GF-D8 (cell line): ENCODE measurements at regions not wholly inside any gene's neighbourhood (a gene's known extent, or its start where the extent isn't known, plus 50 kb on each side); places are given as distances from the start of the nearest gene placed in this dataset.
"Not testable (repeated sequence)": the region's sequence is repeated elsewhere in the genome, so short reads cannot be mapped to it uniquely, and the experiment has no call there.

Experiments used
- DNase-seq: peaks from one replicate; lab custom pipeline; 2025; lab: John Stamatoyannopoulos, UW

GRCh38 chr5:97480313-97480712, 297.3 kb upstream of the RIOK2 start:
- DNase-seq = no peak

DNA sequence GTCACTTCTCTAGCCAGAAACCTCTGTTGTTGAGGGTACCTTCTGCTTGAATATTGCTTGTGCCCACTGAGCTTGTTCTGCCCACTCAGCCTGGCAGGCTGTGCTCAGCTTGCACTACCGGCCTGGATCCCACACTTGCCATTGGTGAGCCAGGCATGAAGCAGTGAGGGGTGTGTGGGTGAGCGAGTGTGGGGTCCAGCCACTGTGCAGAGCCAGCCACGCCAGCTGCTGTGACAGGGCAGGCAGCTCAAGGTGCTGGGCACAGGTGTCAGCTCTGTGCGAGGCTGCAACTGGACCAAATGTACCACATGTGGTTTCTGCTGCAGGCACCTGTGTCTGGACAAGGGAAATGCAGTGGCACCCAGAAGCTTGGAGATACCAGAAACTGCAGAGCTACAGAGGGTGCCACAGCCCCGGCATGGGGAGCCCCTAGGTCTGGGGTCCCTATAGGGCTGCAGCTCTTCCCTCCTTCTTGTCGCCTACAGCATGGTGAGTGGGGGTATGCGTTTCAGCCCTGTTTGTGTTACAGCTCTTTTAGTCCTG, 305.1 kb upstream of the RIOK2 start:
- DNase-seq = no peak

DNA sequence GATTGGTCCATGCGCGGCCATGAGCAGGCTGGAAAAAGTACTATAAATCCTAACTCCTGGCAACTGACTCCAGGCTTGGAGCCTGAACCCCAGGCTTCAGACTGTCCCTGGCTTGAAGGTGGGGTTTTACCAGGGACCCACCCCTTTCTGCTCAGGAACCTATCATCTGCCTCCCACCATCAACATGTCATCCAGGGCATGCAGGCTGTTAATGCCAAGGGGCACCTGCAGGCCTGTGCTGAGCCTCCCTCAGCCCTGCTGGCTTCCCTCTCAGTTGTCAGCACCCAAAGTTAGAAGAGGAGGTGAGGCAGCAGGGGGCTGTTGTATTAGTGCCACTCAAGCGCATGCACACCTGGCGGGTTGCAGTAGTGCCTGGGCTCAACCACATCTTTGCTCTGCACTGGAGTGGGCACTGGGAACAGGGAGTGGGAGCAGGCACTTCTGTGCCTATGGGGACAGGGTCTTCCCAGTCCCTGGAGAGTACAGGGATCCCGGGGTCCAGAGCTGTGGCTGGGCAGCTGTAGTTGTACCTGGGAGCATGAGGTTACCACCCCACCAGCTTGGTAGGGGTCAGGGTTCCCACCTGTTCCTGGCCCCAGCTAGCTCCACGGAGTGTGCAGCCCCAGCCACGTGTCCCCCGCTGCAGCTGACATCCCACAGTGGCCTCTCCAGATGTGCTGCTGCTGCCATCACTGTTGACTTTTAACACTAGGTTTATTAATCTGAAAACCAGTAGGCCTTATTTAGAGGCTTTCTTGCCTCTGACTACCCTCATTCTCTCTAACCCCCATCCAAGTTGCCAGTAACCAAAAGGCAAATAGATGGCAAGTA, 306.2 kb upstream of the RIOK2 start:
- DNase-seq = no peak

GRCh38 chr5:97494465-97494864, 311.4 kb upstream of the RIOK2 start:
- no peak for DNase-seq

GRCh38 chr5:97495301-97495700, 312.3 kb upstream of the RIOK2 start:
- no peak for DNase-seq

GRCh38 chr5:97496037-97496436, 313.0 kb upstream of the RIOK2 start:
- DNase-seq = no peak

DNA sequence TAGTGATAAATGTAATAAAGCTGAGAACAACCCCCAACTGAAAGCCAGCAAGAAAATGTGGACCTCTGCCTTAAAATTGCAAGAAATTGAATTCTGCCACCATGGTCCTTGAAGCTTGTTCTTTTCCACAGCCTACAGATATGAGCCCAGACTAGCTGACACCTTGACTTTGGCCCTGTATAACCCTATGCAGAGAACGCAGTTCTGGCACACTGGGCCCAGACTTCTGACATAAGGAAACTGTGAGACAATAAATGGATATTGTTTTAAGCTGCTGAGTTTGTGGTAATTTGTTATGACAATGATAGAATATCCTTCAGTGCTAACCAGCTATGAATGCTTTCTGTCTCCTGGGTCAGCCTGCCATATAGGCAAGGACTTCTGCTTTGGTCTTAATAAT, 315.6 kb upstream of the RIOK2 start:
- no peak for DNase-seq

DNA sequence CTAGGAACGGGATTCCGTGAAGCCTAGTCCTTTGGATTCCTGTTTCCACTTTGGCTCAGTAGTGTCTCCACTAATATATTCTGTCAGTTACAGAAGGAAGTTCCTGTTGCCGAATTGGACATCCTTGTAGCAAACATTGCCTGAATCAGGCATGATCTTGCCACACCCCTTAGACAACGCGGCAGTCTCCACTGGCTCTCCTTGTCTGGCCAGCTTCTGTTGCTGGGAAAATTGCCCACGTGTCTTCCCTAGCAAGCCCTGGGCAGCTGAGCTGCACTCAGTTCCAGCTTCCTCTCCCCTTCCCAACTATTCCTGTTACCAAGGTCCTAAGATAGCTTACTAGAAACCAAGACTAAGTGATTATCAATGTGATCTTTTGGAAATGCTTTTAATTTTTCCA, 316.6 kb upstream of the RIOK2 start:
- DNase-seq = no peak

GRCh38 chr5:97501286-97501964, 318.4 kb upstream of the RIOK2 start:
- no peak for DNase-seq

GRCh38 chr5:97501965-97502305, 318.9 kb upstream of the RIOK2 start:
- DNase-seq = no peak

DNA sequence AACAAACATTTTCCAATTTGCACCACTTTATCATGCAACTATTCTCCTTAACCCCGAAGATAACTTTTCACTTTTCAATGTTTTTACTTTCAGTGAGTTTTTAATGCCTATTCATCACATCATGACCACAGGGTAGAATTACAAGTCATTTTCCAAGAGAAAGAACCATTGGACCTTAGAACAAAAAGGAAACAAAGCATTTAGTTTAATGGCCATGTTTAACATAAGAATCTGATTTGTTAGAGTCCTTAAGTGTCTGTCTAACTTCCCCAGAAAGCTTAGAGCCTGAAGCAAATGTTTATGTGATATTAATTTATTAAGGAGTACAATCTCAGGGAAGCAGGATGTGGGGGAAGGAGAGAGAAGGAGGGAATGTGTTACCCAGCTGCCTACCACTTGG, 325.8 kb upstream of the RIOK2 start:
- DNase-seq = no peak

DNA sequence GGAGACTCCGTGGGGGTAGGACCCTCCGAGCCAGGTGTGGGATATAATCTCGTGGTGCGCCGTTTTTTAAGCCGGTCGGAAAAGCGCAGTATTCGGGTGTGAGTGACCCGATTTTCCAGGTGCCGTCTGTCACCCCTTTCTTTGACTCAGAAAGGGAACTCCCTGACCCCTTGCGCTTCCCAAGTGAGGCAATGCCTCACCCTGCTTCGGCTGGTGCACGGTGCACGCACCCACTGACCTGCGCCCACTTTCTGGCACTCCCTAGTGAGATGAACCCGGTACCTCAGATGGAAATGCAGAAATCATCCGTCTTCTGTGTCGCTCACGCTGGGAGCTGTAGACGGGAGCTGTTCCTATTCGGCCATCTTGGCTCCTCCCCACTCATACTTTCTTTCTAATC, 336.5 kb upstream of the RIOK2 start:
- DNase-seq = not testable (repeated sequence)

- DNase-seq = not testable (repeated sequence)
Measured at GRCh38 chr5:97523336-97523735, 340.3 kb upstream of the RIOK2 start.

DNA sequence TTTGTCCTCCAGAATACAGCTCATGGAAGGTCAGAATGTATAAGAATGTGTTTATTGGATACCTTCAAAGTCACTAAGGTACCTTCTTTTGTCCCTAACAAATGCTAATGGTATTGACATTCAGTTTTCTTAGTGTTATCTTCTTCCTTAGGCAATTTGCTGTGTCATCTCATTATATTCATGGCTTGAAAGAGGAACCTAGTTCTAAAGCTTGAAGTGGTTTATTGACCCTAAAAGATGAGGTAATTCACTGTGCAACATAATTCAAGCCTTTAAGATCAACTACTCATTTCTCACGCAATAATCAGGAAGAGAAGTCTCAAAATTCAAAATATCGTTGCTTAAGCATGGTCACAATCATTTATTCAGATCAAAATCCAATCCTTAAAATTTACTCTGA, 342.7 kb upstream of the RIOK2 start:
- peak; percentile 21 for DNase-seq

DNA sequence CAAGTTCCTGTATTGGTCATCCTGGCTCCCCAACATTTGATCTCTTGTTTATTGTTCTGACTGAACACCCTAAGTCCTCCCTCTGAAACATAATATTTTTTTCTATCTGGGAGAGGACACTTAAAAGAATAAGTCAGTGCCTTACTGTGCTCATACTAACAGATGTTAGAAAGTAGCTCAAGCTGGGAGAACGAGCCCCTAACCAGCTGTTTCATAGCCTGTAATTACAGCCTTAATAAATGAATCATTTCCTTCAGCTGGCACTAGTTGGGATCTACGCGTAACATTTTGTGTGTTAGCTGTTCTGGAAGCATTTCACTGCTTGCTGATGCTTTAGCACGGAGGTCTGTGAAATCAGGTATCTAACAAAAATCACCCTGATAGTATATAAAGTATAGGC, 345.9 kb upstream of the RIOK2 start:
- DNase-seq = no peak

DNA sequence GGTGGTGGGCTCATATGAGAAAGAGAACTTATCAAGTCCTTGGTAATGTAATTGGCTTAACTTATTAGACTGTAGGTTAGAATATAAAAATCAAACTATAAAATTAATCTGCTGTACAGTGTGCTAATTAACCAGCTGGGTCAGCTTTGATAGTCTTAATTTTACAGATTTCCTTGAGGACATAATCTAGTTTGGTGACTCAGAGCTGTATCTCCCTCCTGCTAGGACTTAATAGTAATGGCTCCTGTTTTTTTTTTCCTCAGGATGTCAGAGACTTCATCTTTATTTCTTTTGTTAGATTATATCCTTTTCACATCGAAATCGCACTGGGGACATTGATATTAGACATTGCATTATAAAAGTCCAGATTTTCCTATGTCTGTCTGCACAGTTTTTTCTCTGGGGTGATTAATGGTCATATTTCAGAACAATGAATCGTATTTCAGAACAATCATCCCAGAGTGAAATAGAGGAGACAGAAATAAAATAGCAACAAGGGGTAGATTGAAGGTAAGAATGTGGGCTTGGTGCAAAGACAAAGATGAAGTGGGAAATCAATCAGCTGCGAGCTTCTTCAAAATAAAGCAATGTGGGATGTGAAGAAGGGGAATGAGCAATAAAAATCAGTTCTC, 346.4 kb upstream of the RIOK2 start:
- no peak for DNase-seq

DNA sequence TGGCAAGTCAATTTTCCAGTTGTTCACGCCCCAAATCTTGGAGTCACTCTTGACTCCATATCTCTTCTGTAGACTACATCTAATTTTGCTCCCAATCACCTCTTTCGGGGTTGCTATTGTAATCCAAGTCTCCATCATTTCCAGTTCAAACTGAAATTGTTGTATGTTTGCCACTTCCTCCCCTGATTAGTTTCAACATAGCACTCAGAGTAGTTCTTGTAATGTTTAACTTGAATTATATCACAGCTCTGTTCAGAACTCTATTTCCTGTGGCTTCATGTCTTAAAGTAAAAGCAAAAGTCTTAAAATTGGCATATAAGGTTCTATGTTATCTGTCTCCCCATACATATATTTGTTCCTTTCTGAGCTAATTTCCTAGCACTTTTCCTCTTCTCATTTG, 348.5 kb upstream of the RIOK2 start:
- no peak for DNase-seq

DNA sequence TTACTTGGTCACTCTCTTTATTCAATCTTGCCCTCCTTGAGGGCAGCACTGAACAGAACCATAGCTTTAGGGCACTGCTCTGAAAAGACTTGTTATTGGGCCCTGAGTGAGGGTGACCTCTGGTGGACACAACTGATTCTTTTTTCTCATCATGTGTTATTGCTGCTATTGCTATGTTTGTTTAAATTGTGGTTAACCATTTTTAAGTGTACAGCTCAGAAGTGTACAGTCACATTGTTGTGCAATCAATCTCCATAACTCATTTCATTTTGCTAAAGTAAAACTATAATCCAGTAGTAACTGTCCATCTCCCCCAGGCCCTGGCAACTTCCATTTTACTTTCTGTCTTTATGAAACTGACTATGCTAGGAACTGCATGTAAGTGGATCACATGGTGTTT, 351.1 kb upstream of the RIOK2 start:
- DNase-seq = no peak

DNA sequence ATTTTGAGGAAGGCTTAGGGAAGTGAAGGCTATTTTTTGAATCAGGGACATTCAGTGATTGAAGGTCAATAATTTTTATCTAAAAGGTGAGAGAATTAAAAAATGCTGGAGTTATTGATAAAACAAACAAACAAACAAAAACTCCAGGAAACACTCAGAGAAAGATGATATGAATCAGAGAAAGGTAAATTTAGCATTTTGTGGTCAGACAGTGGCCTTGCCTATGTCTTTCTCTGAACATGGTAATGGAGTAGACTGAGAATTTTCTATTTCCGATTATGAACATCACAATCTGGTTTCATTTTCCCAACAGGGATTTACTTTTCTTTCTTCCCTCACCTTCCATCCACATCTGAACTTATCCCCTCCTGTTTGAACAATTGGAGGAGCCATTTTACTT, 353.6 kb upstream of the RIOK2 start:
- no peak for DNase-seq

DNA sequence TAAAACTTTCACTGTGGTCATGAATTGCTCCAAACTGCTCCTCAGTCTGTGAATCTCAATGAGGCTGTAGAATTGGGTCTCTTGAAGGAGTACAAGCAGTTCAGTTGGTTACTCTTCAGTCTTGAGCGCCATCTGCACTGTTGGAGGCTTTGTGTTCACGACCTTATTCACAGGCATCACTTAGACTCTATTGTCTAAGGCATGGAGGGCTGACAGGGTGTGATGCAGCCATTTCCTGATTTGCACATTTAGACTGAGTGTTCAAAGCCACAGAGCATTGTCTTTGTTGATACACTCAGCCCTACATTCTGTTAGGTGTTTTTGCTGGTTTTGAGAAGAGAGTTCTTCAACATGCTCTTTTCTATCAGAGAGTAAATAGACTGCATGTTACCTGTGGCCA, 355.9 kb upstream of the RIOK2 start:
- DNase-seq = no peak

- DNase-seq = no peak
Measured at GRCh38 chr5:97541864-97542263, 358.8 kb upstream of the RIOK2 start.

GRCh38 chr5:97542469-97542868, 359.4 kb upstream of the RIOK2 start:
- DNase-seq = no peak

GRCh38 chr5:97543166-97543565, 360.1 kb upstream of the RIOK2 start:
- no peak for DNase-seq
